SK-N-SH treated with all-trans-retinoic acid at 6 μM for 48 hours (cell line): ENCODE measurements at regions not wholly inside any gene's neighbourhood (a gene's known extent, or its start where the extent isn't known, plus 50 kb on each side); places are given as distances from the start of the nearest gene placed in this dataset.

Source experiments
- ATAC-seq: fragments of 200-7000 bp; cut with Tn5 transposase; 3 replicates; pipeline ENCODE4 v1.9.1; 2020; ENCODE audit warnings: mild to moderate bottlenecking, moderate library complexity
- ARNTL ChIP-seq: fragments of 450-650 bp; formaldehyde crosslinking; IDR thresholded peaks from 2 replicates; pipeline ENCODE4 v1.5.0; 2020; ENCODE audit warnings: low read depth, mild to moderate bottlenecking, moderate library complexity, borderline replicate concordance
- BACH2 ChIP-seq: fragments of 250-450 bp; sonication (Bioruptor Pico); IDR thresholded peaks from 2 replicates; pipeline ENCODE4 v1.9.0; 2021; ENCODE audit warnings: mild to moderate bottlenecking, borderline replicate concordance
- CSDC2 ChIP-seq: fragments of 250-450 bp; sonication (Bioruptor Pico); IDR thresholded peaks from 2 replicates; pipeline ENCODE4 v1.5.0; 2020; ENCODE audit warnings: mild to moderate bottlenecking, moderate library complexity
- CSRNP3 ChIP-seq: fragments of 250-450 bp; sonication (Bioruptor Pico); IDR thresholded peaks from 2 replicates; pipeline ENCODE4 v1.5.1; 2021; ENCODE audit warnings: mild to moderate bottlenecking, moderate library complexity
- ESRRG ChIP-seq: fragments of 250-450 bp; sonication (Bioruptor Pico); IDR thresholded peaks from 2 replicates; pipeline ENCODE4 v1.6.1; 2021; ENCODE audit warnings: mild to moderate bottlenecking
- GLIS3 ChIP-seq: fragments of 250-450 bp; sonication (Bioruptor Pico); IDR thresholded peaks from 2 replicates; pipeline ENCODE4 v1.5.0; 2020; ENCODE audit warnings: mild to moderate bottlenecking, moderate library complexity
- ISL1 ChIP-seq: fragments of 250-450 bp; sonication (Bioruptor Pico); IDR thresholded peaks from 2 replicates; pipeline ENCODE4 v2.1.2; 2022; ENCODE audit warnings: mild to moderate bottlenecking, moderate library complexity
- PATZ1 ChIP-seq: fragments of 250-450 bp; sonication (Bioruptor Pico); IDR thresholded peaks from 2 replicates; pipeline ENCODE4 v1.8.0; 2020; ENCODE audit warnings: mild to moderate bottlenecking, moderate library complexity, borderline replicate concordance
- POU6F1 ChIP-seq: fragments of 250-450 bp; sonication (Bioruptor Pico); IDR thresholded peaks from 2 replicates; pipeline ENCODE4 v1.8.0; 2021; ENCODE audit warnings: low read depth, mild to moderate bottlenecking, moderate library complexity, borderline replicate concordance
- PPARA ChIP-seq: fragments of 250-450 bp; sonication (Bioruptor Pico); IDR thresholded peaks from 2 replicates; pipeline ENCODE4 v1.5.0; 2020; ENCODE audit warnings: mild to moderate bottlenecking, borderline replicate concordance
- RARB ChIP-seq: fragments of 250-450 bp; sonication (Bioruptor Pico); IDR thresholded peaks from 2 replicates; pipeline ENCODE4 v1.8.0; 2021; ENCODE audit warnings: mild to moderate bottlenecking, moderate library complexity
- SNAI2 ChIP-seq: fragments of 250-450 bp; sonication (Bioruptor Pico); IDR thresholded peaks from 2 replicates; pipeline ENCODE4 v1.5.0; 2020; ENCODE audit warnings: mild to moderate bottlenecking, moderate library complexity
- TCF4 ChIP-seq: fragments of 250-450 bp; sonication (Bioruptor Pico); IDR thresholded peaks from 2 replicates; pipeline ENCODE4 v1.8.0; 2021; ENCODE audit warnings: mild to moderate bottlenecking, moderate library complexity, borderline replicate concordance
- TOX ChIP-seq: fragments of 250-450 bp; sonication (Bioruptor Pico); IDR thresholded peaks from 2 replicates; pipeline ENCODE4 v1.8.0; 2021; ENCODE audit warnings: mild to moderate bottlenecking, moderate library complexity, borderline replicate concordance
- TSHZ2 ChIP-seq: fragments of 250-450 bp; sonication (Bioruptor Pico); IDR thresholded peaks from 2 replicates; pipeline ENCODE4 v1.5.0; 2020; ENCODE audit warnings: mild to moderate bottlenecking, moderate library complexity
- ZC3H10 ChIP-seq: fragments of 250-450 bp; sonication (Bioruptor Pico); IDR thresholded peaks from 2 replicates; pipeline ENCODE4 v1.5.1; 2021; ENCODE audit warnings: mild to moderate bottlenecking, moderate library complexity
- ZFP3 ChIP-seq: fragments of 250-450 bp; sonication (Bioruptor Pico); IDR thresholded peaks from 2 replicates; pipeline ENCODE4 v1.5.0; 2020; ENCODE audit warnings: mild to moderate bottlenecking, moderate library complexity
- ZFP30 ChIP-seq: fragments of 450-650 bp; formaldehyde crosslinking; IDR thresholded peaks from 2 replicates; pipeline ENCODE4 v1.5.0; 2022; ENCODE audit warnings: mild to moderate bottlenecking, moderate library complexity
- ZNF565 ChIP-seq: fragments of 450-650 bp; formaldehyde crosslinking; conservative IDR thresholded peaks from 2 replicates; pipeline ENCODE4 v1.5.0; 2020; ENCODE audit warnings: low read depth, mild to moderate bottlenecking, moderate library complexity
- ZNF70 ChIP-seq: fragments of 450-650 bp; formaldehyde crosslinking; IDR thresholded peaks from 2 replicates; pipeline ENCODE4 v1.5.0; 2020; ENCODE audit warnings: mild to moderate bottlenecking, moderate library complexity
- ZNF8 ChIP-seq: fragments of 450-650 bp; formaldehyde crosslinking; IDR thresholded peaks from 2 replicates; pipeline ENCODE4 v1.5.0; 2020; ENCODE audit warnings: mild to moderate bottlenecking, moderate library complexity

GRCh38 chr3:16101295-16102186, 72.9 kb upstream of the GALNT15 start:
- TF ChIP-seq CSRNP3 (CRISPR knock-in tag): no peak
- no peak for TF ChIP-seq ZNF70 (CRISPR knock-in tag)
- TF ChIP-seq SNAI2 (CRISPR knock-in tag): no peak
- no peak for TF ChIP-seq ISL1 (CRISPR knock-in tag)
- TF ChIP-seq ZNF8 (CRISPR knock-in tag): no peak
- TF ChIP-seq PATZ1 (CRISPR knock-in tag): no peak
- TF ChIP-seq ZFP3 (CRISPR knock-in tag): no peak
- no peak for TF ChIP-seq ZFP30 (CRISPR knock-in tag)
- no peak for TF ChIP-seq TCF4 (CRISPR knock-in tag)
- no peak for TF ChIP-seq TSHZ2 (CRISPR knock-in tag)
- no peak for TF ChIP-seq GLIS3 (CRISPR knock-in tag)
- no peak for TF ChIP-seq CSDC2 (CRISPR knock-in tag)
- no peak for TF ChIP-seq ZC3H10
- no peak for TF ChIP-seq ESRRG (CRISPR knock-in tag)
- no peak for TF ChIP-seq ZNF565 (CRISPR knock-in tag)
- no peak for TF ChIP-seq RARB (CRISPR knock-in tag)
- no peak for TF ChIP-seq ARNTL (CRISPR knock-in tag)
- ATAC-seq: no peak

GRCh38 chr3:16102187-16102561, 72.3 kb upstream of the GALNT15 start:
- no peak for TF ChIP-seq PPARA (CRISPR knock-in tag)
- TF ChIP-seq CSDC2 (CRISPR knock-in tag): no peak
- TF ChIP-seq TCF4 (CRISPR knock-in tag): no peak
- TF ChIP-seq ISL1 (CRISPR knock-in tag): no peak
- TF ChIP-seq BACH2: no peak
- no peak for TF ChIP-seq ZNF565 (CRISPR knock-in tag)
- no peak for TF ChIP-seq ZNF8 (CRISPR knock-in tag)
- no peak for TF ChIP-seq TOX
- no peak for TF ChIP-seq SNAI2 (CRISPR knock-in tag)
- no peak for TF ChIP-seq PATZ1 (CRISPR knock-in tag)
- TF ChIP-seq CSRNP3 (CRISPR knock-in tag): no peak
- TF ChIP-seq ZFP3 (CRISPR knock-in tag): no peak
- TF ChIP-seq ESRRG (CRISPR knock-in tag): no peak
- TF ChIP-seq POU6F1 (CRISPR knock-in tag): no peak
- TF ChIP-seq TSHZ2 (CRISPR knock-in tag): no peak
- TF ChIP-seq GLIS3 (CRISPR knock-in tag): no peak
- ATAC-seq: no peak
